Ovary (tissue), 7 donors: ENCODE measurements at regions not wholly inside any gene's neighbourhood (a gene's known extent, or its start where the extent isn't known, plus 50 kb on each side); places are given as distances from the start of the nearest gene placed in this dataset.

ENCODE experiments used
- DNase-seq, 5 donors: peaks; one replicate each; pipeline ENCODE4 v3.0.0-alpha.2; 2019 to 2020
- H3K27ac ChIP-seq, 2 donors: fragments of 200-600 bp; one replicate each; pipeline versions ENCODE4 v1.5.1 to v1.8.0; 2019 to 2022
- H3K27me3 ChIP-seq: fragments of 200-600 bp; one replicate; pipeline ENCODE4 v1.8.0; 2022
- H3K36me3 ChIP-seq: fragments of 200-600 bp; sonication (generic); one replicate; pipeline ENCODE4 v1.5.1; 2019
- H3K4me1 ChIP-seq: one replicate; pipeline ENCODE4 v1.8.1; 2013; ENCODE audit warnings: mild to moderate bottlenecking, moderate library complexity; ENCODE audit not compliant: insufficient read depth
- H3K4me3 ChIP-seq: fragments of 200-600 bp; sonication (generic); one replicate; pipeline ENCODE4 v1.5.1; 2017
- H3K9me3 ChIP-seq, 2 donors: fragments of 200-600 bp in 1 of 2; sonication (generic) in 1 of 2; one replicate each; pipeline versions ENCODE4 v1.5.1 to v1.8.1; 2013 to 2019; ENCODE audit warnings: mild to moderate bottlenecking in 1 of 2, moderate library complexity in 1 of 2
- CTCF ChIP-seq, 3 donors: fragments of 450-650 bp in 2 of 3; fragments of 200-600 bp in 1 of 3; IDR thresholded peaks; one replicate each; pipeline versions ENCODE4 v1.5.1 to v1.8.0; 2016 to 2022; ENCODE audit warnings: antibody characterized with exemption in 3 of 3, mild to moderate bottlenecking in 1 of 3
- EP300 ChIP-seq: sonication (generic); formaldehyde crosslinking; IDR thresholded peaks from one replicate; pipeline ENCODE4 v1.6.1; 2017; ENCODE audit warnings: antibody characterized with exemption
- POLR2A ChIP-seq: fragments of 450-650 bp; IDR thresholded peaks from one replicate; pipeline ENCODE4 v1.6.1; 2017; ENCODE audit warnings: antibody characterized with exemption, mild to moderate bottlenecking, moderate library complexity
- WGBS, 3 donors: extraction: QIAGEN DNeasy Blood & Tissue Kit in 1 of 3; methylation state at CpG; one replicate each; pipeline versions ENCODE4 v1.1.5 to v1.1.7; 2013 to 2017; 5-methylcytosine and 5-hydroxymethylcytosine counted together
- intact Hi-C, 4 donors: fragments of 100-400 bp; cut with DNase I; formaldehyde crosslinking; loops; one replicate each; pipeline versions ENCODE4 v1.11.0 to v1.15.1; 2022 to 2023
- donor health status: DM: no; HTN: no; CAD: no; lungs with moderate emphysema.
- donor health status: DM: no; HTN: no; CAD: no.
- donor health status: Bipolar disorder and iron deficiency.
- donor health status: DM: no; HTN: no; CAD: no.
- donor health status: DM: yes; HTN: yes; CAD: no.

GRCh38 chr3:86594838-86595237, 396.1 kb downstream of the VGLL3 start:
- WGBS, 3 donors: 38 to 56% (median 48%) methylated on average over 1 of the region's 1 CpG
- H3K27me3 ChIP-seq: no peaks in the 10 kb centered on the region
- no peaks in the 10 kb centered on the region for H3K36me3 ChIP-seq
- H3K4me3 ChIP-seq: no peak overlapping the region
- H3K4me1 ChIP-seq: no peaks in the 10 kb centered on the region
- no peak overlapping the region for H3K27ac ChIP-seq
- no peak for DNase-seq
- H3K9me3 ChIP-seq: no peaks in the 10 kb centered on the region
- intact Hi-C loops: no loop called here
- TF ChIP-seq CTCF (IDR thresholded peaks at IDR 0.05) (no peak), POLR2A (no peak), EP300 (no peak)

DNA sequence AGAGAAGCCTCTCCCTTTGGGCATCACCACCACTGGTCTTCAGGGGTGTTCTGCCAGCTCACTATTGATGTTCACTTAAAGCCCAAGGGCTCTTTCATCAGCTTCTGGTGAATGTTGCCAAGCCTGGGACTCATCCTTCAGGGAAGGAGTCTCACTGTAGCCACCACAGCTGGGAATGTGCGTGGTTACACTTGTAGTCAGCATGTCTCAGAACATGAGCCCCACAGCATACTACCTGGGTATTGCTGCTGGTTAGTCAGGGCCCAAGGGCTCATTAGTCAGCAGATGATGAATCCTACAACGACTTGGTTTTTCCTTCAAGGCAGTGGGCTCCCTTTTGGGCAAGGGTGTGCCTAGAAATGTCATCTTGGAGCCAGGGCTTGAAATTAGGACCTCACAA, 412.9 kb downstream of the VGLL3 start:
- H3K27me3 ChIP-seq: no peaks in the 10 kb centered on the region
- H3K4me3 ChIP-seq: no peak overlapping the region
- no peak for DNase-seq
- H3K9me3 ChIP-seq: no peaks in the 10 kb centered on the region
- H3K4me1 ChIP-seq: no peaks in the 10 kb centered on the region
- intact Hi-C loops: no loop called here
- 24 to 61% (median 57%) methylated on average over 2 of the region's 2 CpGs for WGBS, 3 donors
- H3K27ac ChIP-seq: no peak overlapping the region
- H3K36me3 ChIP-seq: no peaks in the 10 kb centered on the region
- TF ChIP-seq EP300 (no peak), CTCF (IDR thresholded peaks at IDR 0.05) (no peak), POLR2A (no peak)

GRCh38 chr3:86563400-86563970, 427.5 kb downstream of the VGLL3 start:
- Histone ChIP-seq H3K4me3 (no peak overlapping the region), H3K9me3 (no peaks in the 10 kb centered on the region), H3K4me1 (no peaks in the 10 kb centered on the region), H3K27ac (no peak overlapping the region), H3K36me3 (no peaks in the 10 kb centered on the region), H3K27me3 (no peaks in the 10 kb centered on the region)
- TF ChIP-seq POLR2A (no peak), CTCF (IDR thresholded peaks at IDR 0.05) (no peak), EP300 (no peak)
- no peak for DNase-seq
- intact Hi-C loops: loop anchor here in 1 of 4 donors (10.0 kb wide), 1 partner anchor 1721 kb away; no protein-coding TSS in a partner anchor
- 5 to 18% (median 5%) methylated on average over 2 of the region's 2 CpGs for WGBS, 3 donors

DNA sequence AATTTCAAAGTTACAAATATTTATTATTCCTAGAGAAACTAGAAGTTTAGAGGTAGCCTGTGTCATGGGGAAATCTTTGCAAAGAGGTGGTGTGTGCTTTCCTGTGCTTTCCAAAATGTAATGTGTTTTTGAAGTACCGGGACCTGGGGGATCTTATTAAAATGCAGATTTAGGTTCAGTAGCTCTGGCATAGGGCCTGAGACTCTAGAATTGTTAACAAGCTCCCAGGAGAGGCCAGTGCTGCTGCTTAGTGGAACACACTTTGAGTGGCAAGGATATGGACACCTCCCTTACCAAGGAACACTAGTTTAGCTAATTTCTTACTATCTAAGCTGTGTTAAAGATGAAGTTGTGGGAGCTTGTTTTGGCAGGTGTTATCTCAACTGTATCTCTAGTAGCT, 428.9 kb downstream of the VGLL3 start:
- no peaks in the 10 kb centered on the region for H3K36me3 ChIP-seq
- 41 to 49% (median 46%) methylated on average over 1 of the region's 1 CpG for WGBS, 3 donors
- intact Hi-C loops: loop anchor here in 1 of 4 donors (10.0 kb wide), 1 partner anchor 1723 kb away; no protein-coding TSS in a partner anchor
- H3K4me1 ChIP-seq: no peaks in the 10 kb centered on the region
- H3K4me3 ChIP-seq: no peak overlapping the region
- no peaks in the 10 kb centered on the region for H3K27me3 ChIP-seq
- DNase-seq: no peak
- no peaks in the 10 kb centered on the region for H3K9me3 ChIP-seq
- H3K27ac ChIP-seq: no peak overlapping the region
- TF ChIP-seq POLR2A (no peak), EP300 (no peak), CTCF (IDR thresholded peaks at IDR 0.05) (no peak)
